GM18519 (cell line): ENCODE measurements at regions not wholly inside any gene's neighbourhood (a gene's known extent, or its start where the extent isn't known, plus 50 kb on each side); places are given as distances from the start of the nearest gene placed in this dataset.
"Not testable (repeated sequence)": the region's sequence is repeated elsewhere in the genome, so short reads cannot be mapped to it uniquely, and the experiment has no call there.

ENCODE experiments used
- ATAC-seq: cut with Tn5 transposase; IDR thresholded peaks from one replicate; pipeline ENCODE4 v1.9.1; 2021; ENCODE audit warnings: mild to moderate bottlenecking, moderate library complexity; ENCODE audit not compliant: unreplicated experiment, low FRiP score

- no peak for ATAC-seq
Measured at GRCh38 chr14:86790408-86791364, 1202.3 kb downstream of the GALC start.

- no peak for ATAC-seq
Measured at GRCh38 chr14:86788224-86788623, 1204.8 kb downstream of the GALC start.

- ATAC-seq: no peak
Measured at GRCh38 chr14:86787717-86788116, 1205.3 kb downstream of the GALC start.

GRCh38 chr14:86782092-86782580 lies 1210.8 kb downstream of the GALC start:
- ATAC-seq: no peak

- no peak for ATAC-seq
Measured at GRCh38 chr14:86780876-86781510, 1212.0 kb downstream of the GALC start.

- ATAC-seq: no peak
Measured at GRCh38 chr14:86780461-86780860, 1212.5 kb downstream of the GALC start.

- no peak for ATAC-seq
Measured at GRCh38 chr14:86779416-86779815, 1213.6 kb downstream of the GALC start.

- ATAC-seq: no peak
Measured at GRCh38 chr14:86777963-86778602, 1214.9 kb downstream of the GALC start.

GRCh38 chr14:86775896-86776295 lies 1217.1 kb downstream of the GALC start:
- ATAC-seq: not testable (repeated sequence)

- no peak for ATAC-seq
Measured at GRCh38 chr14:86774916-86775315, 1218.1 kb downstream of the GALC start.

- ATAC-seq: no peak
Measured at GRCh38 chr14:86772075-86772474, 1220.9 kb downstream of the GALC start.

- ATAC-seq: no peak
Measured at GRCh38 chr14:86770186-86770585, 1222.8 kb downstream of the GALC start.

- ATAC-seq: no peak
Measured at GRCh38 chr14:86766469-86766868, 1226.5 kb downstream of the GALC start.

- no peak for ATAC-seq
Measured at GRCh38 chr14:86761611-86762010, 1231.4 kb downstream of the GALC start.

GRCh38 chr14:86756521-86757190 lies 1226.7 kb downstream of the FLRT2 start:
- ATAC-seq: no peak

GRCh38 chr14:86750488-86750887 lies 1220.5 kb downstream of the FLRT2 start:
- not testable (repeated sequence) for ATAC-seq

- no peak for ATAC-seq
Measured at GRCh38 chr14:86739761-86740160, 1209.8 kb downstream of the FLRT2 start.

GRCh38 chr14:86731427-86731826 lies 1201.5 kb downstream of the FLRT2 start:
- ATAC-seq: not testable (repeated sequence)

GRCh38 chr14:86723254-86723624 lies 1193.3 kb downstream of the FLRT2 start:
- ATAC-seq: no peak

- no peak for ATAC-seq
Measured at GRCh38 chr14:86722612-86723253, 1192.8 kb downstream of the FLRT2 start.
